Ovary (tissue), 7 donors: ENCODE measurements at regions not wholly inside any gene's neighbourhood (a gene's known extent, or its start where the extent isn't known, plus 50 kb on each side); places are given as distances from the start of the nearest gene placed in this dataset.
"Not testable (repeated sequence)": the region's sequence is repeated elsewhere in the genome, so short reads cannot be mapped to it uniquely, and the experiment has no call there.

Source experiments
- DNase-seq, 5 donors: peaks; one replicate each; pipeline ENCODE4 v3.0.0-alpha.2; 2019 to 2020
- H3K27ac ChIP-seq, 2 donors: fragments of 200-600 bp; one replicate each; pipeline versions ENCODE4 v1.5.1 to v1.8.0; 2019 to 2022
- H3K27me3 ChIP-seq: fragments of 200-600 bp; one replicate; pipeline ENCODE4 v1.8.0; 2022
- H3K36me3 ChIP-seq: fragments of 200-600 bp; sonication (generic); one replicate; pipeline ENCODE4 v1.5.1; 2019
- H3K4me1 ChIP-seq: one replicate; pipeline ENCODE4 v1.8.1; 2013; ENCODE audit warnings: mild to moderate bottlenecking, moderate library complexity; ENCODE audit not compliant: insufficient read depth
- H3K4me3 ChIP-seq: fragments of 200-600 bp; sonication (generic); one replicate; pipeline ENCODE4 v1.5.1; 2017
- H3K9me3 ChIP-seq, 2 donors: fragments of 200-600 bp in 1 of 2; sonication (generic) in 1 of 2; one replicate each; pipeline versions ENCODE4 v1.5.1 to v1.8.1; 2013 to 2019; ENCODE audit warnings: mild to moderate bottlenecking in 1 of 2, moderate library complexity in 1 of 2
- CTCF ChIP-seq, 3 donors: fragments of 450-650 bp in 2 of 3; fragments of 200-600 bp in 1 of 3; IDR thresholded peaks; one replicate each; pipeline versions ENCODE4 v1.5.1 to v1.8.0; 2016 to 2022; ENCODE audit warnings: antibody characterized with exemption in 3 of 3, mild to moderate bottlenecking in 1 of 3
- EP300 ChIP-seq: sonication (generic); formaldehyde crosslinking; IDR thresholded peaks from one replicate; pipeline ENCODE4 v1.6.1; 2017; ENCODE audit warnings: antibody characterized with exemption
- POLR2A ChIP-seq: fragments of 450-650 bp; IDR thresholded peaks from one replicate; pipeline ENCODE4 v1.6.1; 2017; ENCODE audit warnings: antibody characterized with exemption, mild to moderate bottlenecking, moderate library complexity
- WGBS, 3 donors: extraction: QIAGEN DNeasy Blood & Tissue Kit in 1 of 3; methylation state at CpG; one replicate each; pipeline versions ENCODE4 v1.1.5 to v1.1.7; 2013 to 2017; 5-methylcytosine and 5-hydroxymethylcytosine counted together
- intact Hi-C, 4 donors: fragments of 100-400 bp; cut with DNase I; formaldehyde crosslinking; loops; one replicate each; pipeline versions ENCODE4 v1.11.0 to v1.15.1; 2022 to 2023
- donor health status: DM: no; HTN: no; CAD: no; lungs with moderate emphysema.
- donor health status: DM: no; HTN: no; CAD: no.
- donor health status: Bipolar disorder and iron deficiency.
- donor health status: DM: no; HTN: no; CAD: no.
- donor health status: DM: yes; HTN: yes; CAD: no.

DNA sequence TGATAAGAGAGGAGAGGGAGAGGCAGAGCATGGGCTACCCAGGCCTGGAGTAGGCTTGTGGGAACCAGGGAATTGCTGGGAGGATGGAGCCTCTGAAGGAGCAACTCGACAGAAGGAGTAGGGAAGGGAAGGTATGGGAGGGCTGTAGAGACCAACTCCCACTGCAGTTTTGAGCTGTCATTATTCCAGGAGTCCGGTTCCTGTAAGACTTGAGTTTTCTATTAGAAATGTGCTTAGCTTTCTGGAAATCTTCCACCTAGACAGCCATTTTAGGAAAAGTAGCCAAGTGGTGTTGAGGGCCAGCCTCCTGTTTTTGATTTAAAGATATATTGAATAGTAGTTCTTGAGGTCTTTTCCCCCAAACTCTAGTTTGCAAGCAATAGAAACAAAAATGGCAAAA is 323.5 kb downstream of the LRRC70 start:
- Histone ChIP-seq H3K4me1 (peaks cover 15% of the 10 kb centered on the region), H3K4me3 (no peak overlapping the region), H3K27me3 (no peaks in the 10 kb centered on the region), H3K9me3 (no peaks in the 10 kb centered on the region), H3K36me3 (no peaks in the 10 kb centered on the region), H3K27ac (no peak overlapping the region)
- WGBS, 3 donors, result 43 to 62% (median 51%) methylated on average over 2 of the region's 2 CpGs
- no peak for DNase-seq
- TF ChIP-seq CTCF (IDR thresholded peaks at IDR 0.05) (no peak), EP300 (no peak)
- intact Hi-C loops, result no loop called here

GRCh38 chr5:62900976-62901375 is 322.4 kb downstream of the LRRC70 start:
- no peaks in the 10 kb centered on the region for H3K36me3 ChIP-seq
- peaks cover 15% of the 10 kb centered on the region for H3K4me1 ChIP-seq
- no peaks in the 10 kb centered on the region for H3K9me3 ChIP-seq
- WGBS, 3 donors, result 85 to 96% (median 86%) methylated on average over 1 of the region's 1 CpG
- intact Hi-C loops, result no loop called here
- H3K27me3 ChIP-seq, result no peaks in the 10 kb centered on the region
- no peak overlapping the region for H3K27ac ChIP-seq
- no peak overlapping the region for H3K4me3 ChIP-seq
- TF ChIP-seq POLR2A (no peak), CTCF (IDR thresholded peaks at IDR 0.05) (no peak), EP300 (no peak)
- DNase-seq, result no peak

GRCh38 chr5:62896121-62896893 is 317.7 kb downstream of the LRRC70 start:
- no peak overlapping the region for H3K4me3 ChIP-seq
- TF ChIP-seq EP300, result no peak
- TF ChIP-seq POLR2A, result no peak
- TF ChIP-seq CTCF (IDR thresholded peaks at IDR 0.05), result no peak
- H3K27me3 ChIP-seq, result no peaks in the 10 kb centered on the region
- H3K9me3 ChIP-seq, result no peaks in the 10 kb centered on the region
- WGBS, 3 donors, result 84 to 94% (median 94%) methylated on average over 8 of the region's 8 CpGs
- H3K4me1 ChIP-seq, result peaks cover 12% of the 10 kb centered on the region
- intact Hi-C loops, result no loop called here
- H3K36me3 ChIP-seq, result no peaks in the 10 kb centered on the region
- DNase-seq, result no peak
- H3K27ac ChIP-seq, result no peak overlapping the region

- no peak for TF ChIP-seq EP300
- no peak for TF ChIP-seq POLR2A
- TF ChIP-seq CTCF (IDR thresholded peaks at IDR 0.05), result no peak
- WGBS, 3 donors, result 4 to 9% (median 9%) methylated on average over 5 of the region's 5 CpGs
- H3K36me3 ChIP-seq, result no peaks in the 10 kb centered on the region
- H3K9me3 ChIP-seq, result no peaks in the 10 kb centered on the region
- no peaks in the 10 kb centered on the region for H3K27me3 ChIP-seq
- no peak overlapping the region for H3K4me3 ChIP-seq
- peaks cover 5% of the 10 kb centered on the region for H3K4me1 ChIP-seq
- H3K27ac ChIP-seq, result peak overlapping the region in 1 of 2 donors; percentile 32
- DNase-seq, result no peak
- intact Hi-C loops, result no loop called here
Measured at GRCh38 chr5:62886603-62887315, 308.1 kb downstream of the LRRC70 start.

GRCh38 chr5:62837330-62837729 is 258.7 kb downstream of the LRRC70 start:
- WGBS, 3 donors, result 86 to 94% (median 89%) methylated on average over 5 of the region's 5 CpGs
- H3K4me3 ChIP-seq, H3K9me3 ChIP-seq, intact Hi-C loops, H3K27ac ChIP-seq, H3K4me1 ChIP-seq, DNase-seq, H3K36me3 ChIP-seq, H3K27me3 ChIP-seq: not testable (repeated sequence)
